HG03442 (cell line): ENCODE measurements at regions not wholly inside any gene's neighbourhood (a gene's known extent, or its start where the extent isn't known, plus 50 kb on each side); places are given as distances from the start of the nearest gene placed in this dataset.

ENCODE experiments used
- ATAC-seq: cut with Tn5 transposase; IDR thresholded peaks from one replicate; pipeline ENCODE4 v1.9.1; 2021; ENCODE audit warnings: mild to moderate bottlenecking, moderate library complexity; ENCODE audit not compliant: unreplicated experiment

DNA sequence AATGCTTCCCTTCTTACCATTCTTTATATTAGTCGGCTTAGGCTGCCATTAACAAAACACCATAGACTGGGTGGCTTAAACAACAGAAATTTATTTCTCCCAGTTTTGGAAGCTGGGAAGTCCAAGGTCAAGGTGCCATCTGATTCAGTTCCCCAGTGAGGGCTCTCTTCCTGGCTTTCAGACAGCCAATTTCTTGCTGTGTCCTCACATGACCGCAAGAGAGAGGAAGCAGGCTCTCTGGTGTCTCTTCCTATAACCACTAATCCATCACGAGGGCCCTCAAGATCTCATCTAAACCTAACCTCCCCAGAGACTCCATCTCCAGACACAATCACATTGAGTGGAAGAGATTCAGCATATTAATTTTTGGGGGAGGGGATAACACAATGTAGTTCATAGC lies 193.0 kb upstream of the SGK1 start:
- ATAC-seq: no peak

DNA sequence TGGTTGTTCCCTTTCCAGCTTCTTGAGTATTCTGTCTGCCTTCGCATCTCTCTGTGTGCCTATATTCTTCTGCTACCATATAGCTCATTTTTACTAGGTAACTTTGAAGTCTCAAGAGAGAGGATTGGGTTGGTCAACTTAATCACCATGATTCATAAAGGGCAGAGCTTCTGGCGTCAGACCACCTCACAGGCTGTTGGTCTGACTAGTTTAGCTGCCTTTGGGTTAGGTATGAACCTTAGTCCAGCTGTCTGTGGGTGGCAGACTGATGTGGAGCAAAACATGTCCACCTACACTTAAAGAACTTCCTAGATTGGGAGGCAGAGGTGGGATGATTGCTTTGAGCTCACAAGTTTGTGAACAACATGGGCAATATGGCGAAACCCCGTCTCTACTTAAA lies 192.2 kb upstream of the SGK1 start:
- ATAC-seq: no peak

DNA sequence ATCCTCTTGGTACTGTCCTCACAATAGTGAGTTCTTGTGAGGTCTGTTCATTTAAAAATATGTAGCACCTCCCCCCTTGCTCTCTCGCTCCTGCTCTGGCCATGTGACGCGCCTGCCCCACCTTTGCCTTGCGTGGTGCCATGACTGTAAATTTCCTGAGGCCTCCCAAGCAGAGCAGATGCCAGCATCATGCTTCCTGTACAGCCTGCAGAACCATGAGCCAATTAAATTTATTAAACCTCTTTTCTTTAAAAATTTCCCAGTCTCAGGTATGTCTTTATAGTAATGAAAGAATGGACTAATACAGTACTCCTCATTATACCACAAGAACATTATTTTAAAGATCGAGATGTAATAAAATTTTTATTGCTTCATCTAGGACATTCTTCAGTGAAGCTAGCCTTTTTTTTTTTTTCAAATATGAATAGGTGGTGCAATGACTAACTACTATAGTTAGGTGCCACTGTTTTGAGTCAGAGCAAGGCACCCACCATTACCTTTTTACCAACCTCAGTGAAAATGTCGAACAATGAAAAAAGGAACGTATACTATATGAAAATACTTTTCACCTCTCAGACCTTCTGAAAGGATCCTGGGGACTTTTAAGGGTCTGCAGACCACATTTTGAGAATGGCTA lies 191.1 kb upstream of the SGK1 start:
- no peak for ATAC-seq

DNA sequence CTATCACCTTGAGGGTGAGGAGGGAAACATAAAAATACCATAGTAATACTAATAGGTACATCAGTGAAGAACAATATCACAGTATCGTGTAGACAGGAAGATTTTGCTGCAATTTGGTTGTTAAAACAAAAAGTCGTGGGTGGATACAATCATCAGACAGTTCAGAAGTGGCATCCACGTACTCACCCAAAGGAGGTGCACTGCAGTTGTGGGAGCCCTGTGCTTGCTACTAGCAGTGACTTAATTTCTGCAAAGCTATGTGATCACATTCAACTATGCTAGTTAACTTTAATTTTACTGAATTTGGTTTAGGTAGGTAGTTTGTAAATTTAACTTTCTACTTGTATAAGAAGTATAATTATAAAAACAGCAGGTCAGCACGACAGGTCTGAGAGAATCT lies 188.2 kb upstream of the SGK1 start:
- ATAC-seq: no peak

DNA sequence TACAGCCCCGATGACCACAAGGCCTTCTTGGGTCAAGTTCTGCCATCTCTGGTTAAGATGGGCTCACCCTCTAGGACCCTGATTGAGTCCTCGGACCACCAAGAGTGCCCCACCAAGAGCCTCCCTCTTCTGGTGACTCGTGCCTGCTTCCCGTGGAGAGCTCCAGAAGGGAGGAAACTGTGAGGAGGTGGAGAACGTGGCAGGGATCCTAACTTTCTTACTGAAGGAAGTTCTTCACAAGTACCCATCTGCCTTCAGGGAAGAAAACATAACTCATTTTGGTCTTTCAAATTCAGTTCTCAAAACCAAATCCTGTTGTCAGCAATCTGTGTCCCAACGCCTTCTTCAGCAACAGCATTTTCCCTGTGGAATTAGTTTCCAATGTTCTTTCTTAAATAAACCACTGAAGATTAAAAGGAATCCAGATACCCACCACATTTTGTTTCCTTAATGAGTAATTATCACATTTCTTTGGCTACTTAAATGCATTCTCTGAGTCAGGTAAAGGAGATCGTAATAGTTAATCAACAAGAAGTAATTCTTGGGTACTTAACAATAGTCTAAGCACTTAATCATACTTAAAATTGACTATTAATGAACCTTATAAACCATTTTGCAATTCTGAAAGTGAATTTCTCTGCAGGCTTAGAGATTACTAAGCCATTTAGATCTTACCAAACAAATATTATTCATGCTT lies 185.8 kb upstream of the SGK1 start:
- no peak for ATAC-seq

DNA sequence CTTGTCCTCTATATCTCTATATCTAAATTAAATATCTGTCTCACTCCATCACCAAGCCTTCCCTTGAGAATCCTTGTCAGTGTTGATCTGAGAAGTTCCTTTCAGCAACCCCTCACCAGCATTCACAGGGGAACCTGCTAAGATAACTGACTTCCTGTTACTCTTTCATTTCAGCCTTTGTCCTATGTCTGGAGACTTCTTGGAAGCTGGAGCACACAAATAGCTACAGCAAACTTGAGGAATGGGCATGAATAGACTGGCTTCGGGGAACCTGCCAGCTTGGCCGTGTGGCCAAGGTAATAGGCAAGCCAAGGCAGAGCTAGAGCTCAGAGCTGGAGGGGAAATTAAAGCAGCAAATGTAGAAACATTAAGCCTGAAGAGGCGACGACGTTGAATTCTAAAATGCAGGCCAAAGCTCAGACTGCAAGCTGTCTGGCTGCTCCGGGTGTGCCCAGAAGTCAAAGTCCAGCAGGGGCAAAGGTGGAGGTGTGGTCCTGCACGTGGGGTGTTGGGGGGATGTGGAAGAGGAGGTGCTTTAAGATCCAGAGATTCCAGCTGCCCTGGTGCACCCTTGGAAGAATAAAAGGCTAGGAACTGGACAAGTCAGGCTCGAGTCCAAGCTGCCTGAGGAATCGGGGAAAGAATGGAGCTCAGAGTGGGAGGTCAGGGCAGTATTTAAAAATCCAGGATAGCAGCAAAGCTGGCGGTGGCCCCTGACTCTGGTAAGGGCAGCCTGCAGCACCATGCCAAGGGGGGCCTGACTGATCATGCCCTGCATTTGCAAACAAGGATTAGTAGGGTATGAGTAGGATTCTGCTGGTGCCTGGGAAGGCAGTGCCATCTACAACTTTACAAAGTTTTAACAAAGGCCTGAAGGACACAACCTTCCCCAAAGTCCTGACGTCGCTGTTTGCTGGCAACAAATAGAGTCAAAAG lies 185.0 kb upstream of the SGK1 start:
- no peak for ATAC-seq

DNA sequence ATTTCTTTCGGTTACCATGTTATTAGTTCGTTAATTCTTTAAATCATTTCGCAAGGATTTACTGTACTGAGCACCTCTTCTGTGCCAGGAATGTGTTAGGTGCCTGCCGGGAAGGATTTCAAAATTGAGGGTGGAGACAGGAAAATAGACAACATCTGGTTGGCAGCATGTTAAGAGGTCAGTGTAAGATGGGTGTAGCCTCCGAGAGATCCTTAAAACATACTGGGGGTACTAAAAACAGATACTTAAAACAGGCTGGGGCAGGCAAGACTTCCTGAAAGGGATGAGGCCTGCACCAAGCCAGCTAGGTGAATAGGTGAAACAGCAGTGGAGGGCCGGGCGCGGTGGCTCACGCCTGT lies 178.0 kb upstream of the SGK1 start:
- ATAC-seq: no peak

DNA sequence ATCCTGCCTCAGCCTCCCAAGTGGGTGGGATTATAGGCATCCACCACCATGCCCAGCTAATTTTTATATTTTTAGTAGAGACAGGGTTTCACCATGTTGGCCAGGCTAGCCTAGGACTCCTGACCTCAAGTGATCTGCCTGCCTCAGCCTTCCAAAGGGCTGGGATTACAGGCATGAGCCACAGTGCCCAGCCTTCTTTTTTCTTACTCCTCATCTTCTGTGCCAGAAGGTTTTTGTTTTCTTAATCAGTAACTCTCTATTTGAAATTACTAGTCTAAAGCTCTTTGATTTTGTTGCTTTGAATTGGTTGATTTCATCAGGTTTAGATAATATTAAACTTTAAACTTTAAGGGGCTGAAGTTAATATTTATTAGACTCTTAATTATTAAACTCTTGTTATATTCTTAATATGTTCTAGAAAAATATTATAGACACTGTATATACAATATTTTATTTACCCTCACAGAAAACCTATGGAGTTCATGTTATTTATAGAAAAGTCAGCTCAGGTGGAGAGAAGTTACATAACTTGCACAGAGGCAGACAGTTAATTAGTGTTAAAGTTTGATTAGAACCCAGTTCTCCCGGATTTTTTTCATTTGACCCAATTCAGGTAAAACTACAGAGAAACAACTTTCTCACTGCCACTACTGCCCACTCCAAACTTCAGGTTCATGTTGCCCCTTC lies 177.4 kb upstream of the SGK1 start:
- no peak for ATAC-seq

DNA sequence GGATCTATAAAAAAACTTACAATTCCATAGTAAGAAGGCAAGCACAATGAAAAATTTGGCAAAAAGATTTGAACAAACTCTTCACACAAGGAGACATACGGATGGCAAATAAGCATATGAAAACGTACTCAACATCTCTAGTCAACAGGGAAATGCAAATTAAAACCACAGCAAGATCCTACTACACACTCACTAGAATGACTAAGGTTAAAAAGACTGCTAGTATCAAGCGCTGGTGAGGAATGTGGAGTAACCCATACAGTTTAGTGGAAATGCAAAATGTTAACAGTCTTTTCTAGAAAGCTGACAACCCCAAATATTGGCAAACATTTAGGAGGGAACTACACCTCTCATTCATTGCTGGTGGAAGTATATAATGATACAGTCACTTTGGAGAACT lies 175.9 kb upstream of the SGK1 start:
- ATAC-seq: no peak

DNA sequence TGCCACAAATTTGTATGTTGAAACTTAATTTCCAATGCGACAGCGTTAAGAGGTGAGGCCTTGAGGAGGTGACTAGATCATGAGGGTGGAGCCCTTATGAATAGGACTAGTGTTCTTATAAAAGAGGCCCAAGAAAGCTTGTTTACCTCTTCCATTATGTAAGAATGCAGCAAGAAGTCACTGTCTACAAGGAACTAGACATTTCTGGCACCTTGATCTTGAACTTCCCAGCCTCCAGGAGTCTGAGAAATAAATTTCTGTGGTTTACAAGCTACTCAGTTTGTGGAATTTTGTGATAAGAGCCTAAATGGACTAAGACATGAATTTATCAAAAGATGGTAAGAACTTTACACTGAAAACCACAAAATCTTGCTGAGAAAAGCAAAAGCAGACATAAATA lies 173.6 kb upstream of the SGK1 start:
- ATAC-seq: no peak

DNA sequence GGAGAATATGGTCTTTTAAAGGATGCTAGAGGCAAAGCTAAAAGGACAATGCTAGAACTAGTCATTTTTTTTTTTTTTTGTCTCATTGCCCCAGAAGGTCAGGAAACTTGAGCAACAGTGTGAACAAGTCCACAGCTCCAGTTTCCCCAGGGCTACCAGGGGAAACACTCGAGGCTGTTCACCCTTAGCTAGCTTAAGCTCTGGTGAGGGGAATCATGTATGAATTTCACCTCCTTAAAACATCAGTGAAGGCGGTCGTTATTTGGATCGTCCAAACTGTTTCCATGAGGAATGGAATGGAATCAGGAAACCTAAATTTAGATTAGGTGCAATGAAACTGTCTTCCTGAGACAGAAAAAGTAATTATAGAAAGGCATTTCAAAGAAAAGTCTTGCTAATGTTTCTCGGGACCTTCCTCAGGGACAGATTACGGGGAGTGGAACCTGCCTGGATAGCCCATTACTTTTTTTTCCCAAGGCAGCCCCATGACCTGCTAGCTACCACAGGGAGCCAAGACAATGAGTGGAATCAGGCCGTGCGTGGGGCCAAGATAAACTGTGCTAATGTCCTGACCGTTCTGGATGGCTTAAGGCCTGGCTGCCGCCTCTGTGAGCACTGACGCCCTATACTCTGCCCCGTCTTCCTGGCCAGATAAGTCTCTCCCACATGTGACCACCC lies 164.8 kb upstream of the SGK1 start:
- no peak for ATAC-seq

DNA sequence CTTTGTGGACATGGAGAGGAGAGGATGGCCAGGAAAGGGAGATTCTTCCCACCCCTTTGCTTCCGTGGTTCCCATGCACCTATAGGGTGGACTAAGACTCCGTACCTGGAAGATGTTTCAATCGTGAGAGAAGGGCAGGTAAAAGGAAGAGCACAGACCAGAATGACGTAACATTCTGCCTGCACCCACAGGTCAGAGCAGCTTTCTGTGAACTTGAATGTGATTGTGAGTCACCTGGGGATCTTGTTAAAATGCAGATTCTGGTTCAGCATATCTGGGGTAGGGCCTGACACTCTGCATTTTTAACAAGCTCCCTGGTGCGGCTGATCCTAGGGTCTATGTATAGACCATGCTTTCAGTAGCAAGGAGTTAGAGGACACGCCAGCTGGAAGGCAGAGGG lies 164.1 kb upstream of the SGK1 start:
- no peak for ATAC-seq

DNA sequence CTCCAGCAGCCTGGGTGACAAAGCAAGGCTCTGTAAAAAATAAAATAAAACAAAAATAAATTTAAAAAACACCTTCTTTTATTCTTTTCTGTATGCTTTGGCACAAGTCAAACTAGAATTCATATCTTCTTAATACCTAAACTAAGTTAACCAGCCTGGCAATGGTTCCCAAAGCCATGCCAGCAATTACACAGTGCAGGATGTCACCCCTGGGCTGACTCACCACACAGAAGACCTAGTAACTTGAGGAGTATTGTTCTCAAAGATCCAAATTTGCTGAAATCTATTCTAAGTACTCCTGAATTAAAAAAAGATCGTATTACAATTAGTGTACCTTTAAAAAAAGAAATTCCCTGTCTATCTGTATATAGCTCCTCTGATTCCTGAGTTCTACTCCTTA lies 162.7 kb upstream of the SGK1 start:
- ATAC-seq: no peak

DNA sequence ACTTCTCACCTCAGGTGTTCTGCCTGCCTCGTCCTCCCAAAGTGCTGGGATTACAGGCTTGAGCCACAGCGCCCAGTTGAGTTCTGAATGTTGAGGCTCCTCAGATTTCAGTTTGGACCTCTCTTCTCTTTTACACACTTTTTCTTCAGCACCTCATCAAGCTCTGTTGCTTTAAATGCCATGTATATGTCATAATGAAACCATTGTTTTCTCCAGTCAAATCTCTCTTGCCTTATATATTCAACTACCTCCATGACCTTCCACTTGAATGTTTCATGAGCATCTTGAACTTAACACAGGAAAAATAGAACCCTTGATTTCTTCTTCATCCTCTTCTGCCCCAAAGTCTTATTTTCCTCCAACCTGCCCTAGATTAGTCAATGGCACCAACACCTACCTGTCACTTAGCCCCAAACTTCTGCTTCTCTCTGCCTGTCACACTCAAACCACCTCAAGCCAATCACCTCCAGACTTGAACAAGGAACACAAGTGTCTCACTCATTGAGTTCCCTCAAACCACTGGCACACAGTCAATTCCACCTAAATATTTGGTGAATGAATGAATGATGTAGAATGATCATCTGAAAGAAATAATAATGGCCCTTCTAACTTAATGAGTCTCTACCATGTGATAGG lies 161.0 kb upstream of the SGK1 start:
- ATAC-seq: no peak

DNA sequence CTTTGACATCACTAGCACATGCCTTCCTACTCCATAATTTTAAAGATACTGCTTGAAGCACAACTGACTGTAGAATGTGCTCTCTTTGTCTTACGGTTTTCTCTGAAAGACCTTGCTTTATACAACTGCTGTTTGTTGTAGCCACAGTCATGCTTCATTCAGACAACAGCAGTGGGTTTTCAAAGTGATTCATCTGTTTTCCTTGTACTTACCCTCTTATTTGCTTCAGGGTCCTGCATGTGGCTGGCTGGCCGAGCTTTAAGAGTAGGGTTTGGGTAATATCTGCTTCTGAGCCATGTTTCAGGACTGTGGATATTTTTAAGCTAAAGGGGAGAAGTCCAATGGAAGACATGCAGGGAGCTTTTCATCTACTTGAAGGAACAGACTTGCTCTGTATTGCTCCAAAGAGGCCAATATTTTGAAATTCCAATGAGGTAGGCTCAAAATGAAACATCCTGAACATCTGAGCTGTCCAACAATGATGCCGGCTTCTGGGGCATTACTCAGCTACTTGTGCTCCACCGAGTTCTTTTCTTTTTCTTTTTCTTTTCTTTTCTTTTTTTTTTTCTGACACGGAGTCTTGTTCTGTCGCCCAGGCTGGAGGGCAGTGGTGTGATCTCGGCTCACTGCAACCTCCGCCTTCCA lies 160.2 kb upstream of the SGK1 start:
- no peak for ATAC-seq

DNA sequence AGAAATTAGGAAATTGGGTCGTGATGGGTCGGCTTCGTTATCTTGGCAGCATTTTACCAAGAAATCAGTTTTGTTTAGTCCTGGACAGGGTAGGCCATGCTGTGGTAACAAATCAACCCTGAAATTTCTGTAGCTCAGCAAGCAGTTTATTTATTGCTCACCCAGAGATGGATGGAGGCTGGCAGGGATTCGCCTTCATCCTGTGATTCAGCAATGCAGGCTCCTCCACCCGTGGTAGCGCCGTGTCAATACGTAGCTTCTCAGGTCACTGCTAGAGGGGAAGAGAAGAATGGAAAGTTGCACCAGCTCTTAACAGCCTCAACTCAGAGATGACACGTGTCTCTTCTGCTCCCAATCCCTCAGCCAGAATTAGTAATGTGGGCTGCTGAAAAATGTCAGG lies 157.0 kb upstream of the SGK1 start:
- no peak for ATAC-seq

DNA sequence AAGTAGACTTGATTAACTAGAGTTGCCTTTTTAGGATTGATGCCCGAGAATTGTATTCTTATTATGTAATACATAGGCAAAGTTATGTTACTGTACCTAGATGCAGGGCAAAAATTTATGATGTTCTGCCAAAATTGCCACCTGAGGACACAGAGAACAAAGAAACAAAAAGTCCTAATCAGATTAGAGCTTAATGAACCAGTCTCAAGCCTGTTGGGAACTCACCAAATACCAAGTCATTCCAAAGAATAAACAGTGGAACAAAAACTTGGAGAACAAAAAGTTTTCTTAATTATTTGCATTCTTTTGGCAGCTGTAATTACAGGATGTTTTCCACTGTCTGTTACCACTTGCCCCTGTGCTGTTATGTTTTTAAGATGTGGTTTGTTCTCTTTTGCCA lies 154.7 kb upstream of the SGK1 start:
- no peak for ATAC-seq

DNA sequence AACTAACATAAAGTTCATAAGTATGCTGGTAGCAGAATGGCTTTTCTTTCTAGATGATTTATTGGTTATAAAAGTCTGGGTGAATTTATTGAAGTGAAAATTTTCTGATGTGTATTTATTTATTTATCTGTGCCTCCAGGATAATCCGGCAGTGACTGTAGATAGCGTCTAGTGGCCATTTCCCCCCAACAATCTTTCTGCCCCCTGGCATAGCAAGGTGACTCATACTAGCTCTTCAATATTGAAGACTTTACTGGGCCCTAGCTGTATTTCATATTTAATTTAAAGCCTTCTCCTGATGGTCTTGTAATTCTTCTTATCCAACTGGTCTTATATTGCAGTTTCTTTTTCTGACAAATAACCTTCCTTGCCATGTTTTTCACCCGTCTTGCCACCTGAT lies 154.1 kb upstream of the SGK1 start:
- ATAC-seq: no peak

DNA sequence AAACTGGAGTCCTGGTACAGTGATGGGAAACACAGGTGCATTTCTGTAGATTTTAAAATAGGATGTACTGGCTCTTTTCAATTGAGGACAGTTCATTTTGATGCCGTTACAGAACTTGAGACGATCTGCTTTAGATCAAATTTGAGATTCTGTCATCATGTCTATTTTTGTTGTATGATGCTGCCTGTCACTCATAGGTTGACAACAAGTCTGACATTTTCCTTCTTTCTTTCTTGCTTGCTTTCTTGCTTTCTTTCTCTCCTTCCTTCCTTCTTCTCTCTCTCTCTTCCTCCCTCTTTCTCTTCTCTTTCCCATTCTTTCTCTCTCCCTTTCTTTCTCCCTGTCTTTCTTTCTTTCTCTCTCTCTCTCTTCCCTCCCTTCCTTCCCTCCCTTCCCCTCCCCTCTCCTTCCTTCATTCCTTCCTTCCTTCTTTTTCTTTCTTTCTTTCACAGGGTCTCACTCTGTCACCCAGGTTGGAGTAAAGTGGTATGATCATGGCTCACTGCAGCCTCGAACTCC lies 152.6 kb upstream of the SGK1 start:
- no peak for ATAC-seq
